ENCODE measurements at regions not wholly inside any gene's neighbourhood (a gene's known extent, or its start where the extent isn't known, plus 50 kb on each side); places are given as distances from the start of the nearest gene placed in this dataset.
A peak's percentile ranks its signal among the peaks of the same experiment; 100 is the strongest.

- Histone ChIP-seq H4K5ac (ENCODE audit: insufficient read length, low read depth, low read length) (no peak overlapping the region), H3K4ac (replicated peaks; ENCODE audit: insufficient read length, low read depth, low read length) (no peak overlapping the region), H3K9ac (replicated peaks in 1 of 4; ENCODE audit: extremely low read depth in 1 of 4, low read depth in 3 of 4, low read length in 3 of 4) (no peak overlapping the region), H2BK15ac (ENCODE audit: low read length) (no peak overlapping the region), H3K36me3 (ENCODE audit: control insufficient read depth in 2 of 4, insufficient read depth in 4 of 4, low read length in 3 of 4) (no peaks in the 10 kb centered on the region), H3K27ac (ENCODE audit: low read depth, low read length) (no peak overlapping the region), H3K9me3 (ENCODE audit: insufficient read depth in 2 of 2, low read depth in 1 of 2, low read length in 1 of 2) (no peaks in the 10 kb centered on the region), H2BK5ac (ENCODE audit: low read depth, low read length) (no peak overlapping the region), H2BK12ac (ENCODE audit: low read depth, low read length) (no peak overlapping the region), H2AK5ac (ENCODE audit: low read depth, low read length) (no peak overlapping the region), H3K14ac (ENCODE audit: insufficient read length) (no peak overlapping the region), H2BK120ac (replicated peaks; ENCODE audit: low read depth, low read length) (no peak overlapping the region), H3K23me2 (ENCODE audit: low read depth, low read length) (no peaks in the 10 kb centered on the region), H3K4me3 (ENCODE audit: extremely low read depth in 1 of 4, insufficient read depth in 2 of 4, low read depth in 3 of 4, low read length in 4 of 4) (no peak overlapping the region), H3K56ac (replicated peaks; ENCODE audit: insufficient read length, low read depth, low read length) (no peak overlapping the region), H3K4me1 (replicated peaks in 1 of 4; ENCODE audit: control insufficient read depth in 3 of 4, insufficient read depth in 4 of 4, low read length in 3 of 4) (peaks cover 0 to 4% (median under 1%) of the 10 kb centered on the region in 4 experiments; a peak in 2 of 7 replicates), H4K20me1 (replicated peaks in 1 of 2; ENCODE audit: control insufficient read depth in 1 of 2, insufficient read depth in 2 of 2, low read length in 2 of 2) (no peaks in the 10 kb centered on the region), H3K23ac (ENCODE audit: insufficient read length) (no peak overlapping the region), H3K79me1 (ENCODE audit: low read depth, low read length) (no peaks in the 10 kb centered on the region), H2BK20ac (ENCODE audit: low read length) (peak overlapping the region; percentile 56; the same call in 1 of the 2 replicates), H4K8ac (ENCODE audit: extremely low read depth, insufficient read depth, low read length) (no peak overlapping the region), H2AFZ (ENCODE audit: low read length) (no peak overlapping the region), H3K79me2 (ENCODE audit: control insufficient read depth in 1 of 2, insufficient read depth in 2 of 2, low read length in 2 of 2) (no peaks in the 10 kb centered on the region), H4K91ac (replicated peaks; ENCODE audit: insufficient read length, low read length) (no peak overlapping the region), H3K18ac (ENCODE audit: extremely low read depth, low read length) (no peak overlapping the region), H3K4me2 (ENCODE audit: insufficient read depth in 1 of 2, low read depth in 2 of 2, low read length in 2 of 2) (no peak overlapping the region), H3K27me3 (replicated peaks in 1 of 4; ENCODE audit: control insufficient read depth in 3 of 4, extremely low read depth in 1 of 4, insufficient read depth in 3 of 4, low read length in 3 of 4) (no peaks in the 10 kb centered on the region)
- WGBS, 2 experiments (ENCODE audit: extremely low coverage in 1 of 2, insufficient coverage in 1 of 2, insufficient read length in 1 of 2, insufficient replicate concordance in 2 of 2, low coverage in 1 of 2, low lambda C conversion rate in 2 of 2, missing lambda C conversion rate in 1 of 2) = 76% methylated on average over 1 of the region's 1 CpG; no CpG with 5 or more reads in 1 of the 2 experiments
- TF ChIP-seq HDAC2 (IDR thresholded peaks at IDR 0.05; ENCODE audit: borderline replicate concordance in 1 of 2, low read depth in 2 of 2, low read length in 2 of 2) (no peak), BCL11A (IDR thresholded peaks at IDR 0.05; ENCODE audit: low read depth in 2 of 2, low read length in 2 of 2) (no peak), YY1 (IDR thresholded peaks at IDR 0.05; ENCODE audit: low read depth, low read length) (no peak), KDM5A (IDR thresholded peaks at IDR 0.05; ENCODE audit: low read length) (no peak), TCF12 (IDR thresholded peaks at IDR 0.05; ENCODE audit: low read depth, low read length) (no peak), SIN3A (conservative IDR thresholded peaks at IDR 0.05 in 1 of 2, IDR thresholded peaks at IDR 0.05 in 1 of 2; ENCODE audit: low read depth in 1 of 2, low read length in 2 of 2) (no peak)
- DNase-seq (ENCODE audit: low read depth in 1 of 2, low spot score in 2 of 2) (no peak), FAIRE-seq (no peak)
- POLR2A ChIA-PET (ENCODE audit: partially characterized antibody) = no interaction called here
- CTCF ChIA-PET (ENCODE audit: partially characterized antibody) = interaction anchor here (0.6 to 8.1 kb wide), 7 partner anchors 57 to 602 kb away, joined by 3 to 59 read pairs (median 5); no protein-coding TSS in a partner anchor
Measured at GRCh38 chr10:80860719-80861118, 323.0 kb downstream of the SH2D4B start.
